Epithelial cell of esophagus (primary cell): ENCODE measurements at regions not wholly inside any gene's neighbourhood (a gene's known extent, or its start where the extent isn't known, plus 50 kb on each side); places are given as distances from the start of the nearest gene placed in this dataset.

Experiments
- DNase-seq: peaks from one replicate; pipeline ENCODE4 v3.0.0; 2010; ENCODE audit warnings: low read depth
- H3K4me3 ChIP-seq: 2 replicates; pipeline ENCODE4 v1.5.1; 2011; ENCODE audit warnings: mild to moderate bottlenecking, low read length, control low read depth
- CTCF ChIP-seq: IDR thresholded peaks from 2 replicates; pipeline ENCODE4 v1.5.1; 2011; ENCODE audit warnings: low read depth, mild to moderate bottlenecking, low read length, control low read depth, inconsistent platforms; ENCODE audit not compliant: insufficient read depth; ENCODE audit errors: missing control alignments

GRCh38 chr10:28169525-28169924, 133.3 kb downstream of the MPP7 start:
- TF ChIP-seq CTCF = no peak
- no peak overlapping the region for H3K4me3 ChIP-seq
- no peak for DNase-seq

DNA sequence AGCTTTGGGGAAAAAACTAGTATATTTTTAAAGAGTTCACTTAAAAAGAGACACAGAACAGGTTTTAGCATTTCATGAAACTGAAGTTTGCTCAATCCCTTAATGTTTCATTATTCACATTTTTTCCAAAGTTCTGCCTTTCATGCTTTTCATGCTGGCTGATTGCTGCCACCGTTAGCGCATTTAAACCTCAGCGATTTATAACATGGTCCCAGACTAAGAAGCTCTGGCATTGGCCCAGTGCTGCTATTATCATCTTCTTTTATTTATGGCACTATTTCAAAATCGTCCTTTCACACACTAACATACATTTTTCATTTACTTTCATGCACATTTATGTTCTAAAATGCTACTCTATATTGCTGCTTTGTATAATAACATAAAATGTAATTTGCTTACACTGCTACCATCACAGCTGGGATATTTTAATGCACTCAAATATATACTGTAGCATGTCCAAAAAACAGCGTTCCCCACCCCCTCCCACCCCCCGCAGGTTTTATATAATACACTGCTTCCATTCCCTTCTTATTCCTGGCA, 141.9 kb downstream of the MPP7 start:
- no peak for TF ChIP-seq CTCF
- no peak overlapping the region for H3K4me3 ChIP-seq
- DNase-seq = no peak

- DNase-seq = no peak
- H3K4me3 ChIP-seq = no peak overlapping the region
- no peak for TF ChIP-seq CTCF
Measured at GRCh38 chr10:28157379-28157778, 145.5 kb downstream of the MPP7 start.

DNA sequence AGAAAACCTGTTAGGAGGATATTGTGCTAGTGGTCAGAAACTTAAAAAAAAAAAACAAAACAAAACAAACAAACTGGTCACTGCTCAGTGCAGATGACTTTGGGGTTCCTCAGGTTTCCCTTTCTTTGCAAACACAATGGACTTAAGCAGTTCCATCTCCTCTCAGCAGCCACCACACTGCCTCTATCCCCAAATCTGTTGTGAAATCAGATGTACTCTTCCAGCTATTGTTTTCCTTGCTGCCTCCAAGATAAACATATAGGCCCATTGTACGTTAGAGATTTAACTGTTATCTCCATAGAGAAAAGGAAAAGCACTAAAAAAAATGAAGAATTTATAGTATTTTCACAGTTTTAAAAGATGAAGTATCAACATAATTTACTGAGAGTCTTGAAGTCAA, 147.1 kb downstream of the MPP7 start:
- H3K4me3 ChIP-seq = no peak overlapping the region
- no peak for TF ChIP-seq CTCF
- DNase-seq = no peak

DNA sequence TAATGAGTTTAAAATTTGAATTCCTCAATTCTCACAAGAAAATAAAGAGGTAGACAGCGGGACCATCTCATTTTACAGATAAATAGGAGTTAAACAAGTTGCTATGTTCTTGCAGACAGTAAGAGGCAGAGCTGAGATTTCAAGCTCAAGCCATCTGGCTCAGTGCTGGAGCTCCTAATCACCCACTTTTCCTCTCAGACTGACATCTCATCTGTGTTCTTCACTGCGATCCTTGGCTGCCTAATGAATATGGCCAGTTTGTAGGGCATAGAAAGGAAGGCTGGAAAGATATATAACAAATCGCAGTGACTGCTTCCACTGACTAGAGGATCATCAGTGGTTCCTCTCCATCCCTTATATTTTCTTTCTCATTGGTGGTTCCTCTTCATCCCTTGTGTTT, 151.2 kb downstream of the MPP7 start:
- no peak for DNase-seq
- no peak overlapping the region for H3K4me3 ChIP-seq
- no peak for TF ChIP-seq CTCF

GRCh38 chr10:28149746-28150145, 150.9 kb upstream of the ODAD2 start:
- no peak for TF ChIP-seq CTCF
- no peak for DNase-seq
- H3K4me3 ChIP-seq = no peak overlapping the region

DNA sequence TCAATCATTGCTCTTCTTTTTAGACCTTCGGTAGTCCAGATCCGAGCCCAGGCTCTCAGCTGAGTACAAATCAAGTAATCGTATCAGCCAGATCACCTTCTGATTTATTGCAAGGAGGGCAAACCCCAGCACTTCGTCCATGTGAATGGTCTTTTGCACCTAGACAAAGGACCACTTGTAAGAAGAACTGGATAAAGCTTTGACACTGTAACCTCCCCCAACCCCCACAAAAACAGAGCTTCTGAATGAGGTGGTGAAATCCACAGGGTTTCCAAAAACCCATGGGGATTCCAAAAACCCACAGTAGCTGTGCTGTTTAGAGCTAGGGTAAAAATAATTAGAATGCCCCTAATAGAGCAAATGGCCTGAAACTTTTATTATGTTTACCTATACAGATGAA, 148.8 kb upstream of the ODAD2 start:
- DNase-seq = no peak
- no peak overlapping the region for H3K4me3 ChIP-seq
- TF ChIP-seq CTCF = no peak
